GM18907 (cell line): ENCODE measurements at regions not wholly inside any gene's neighbourhood (a gene's known extent, or its start where the extent isn't known, plus 50 kb on each side); places are given as distances from the start of the nearest gene placed in this dataset.
"Not testable (repeated sequence)": the region's sequence is repeated elsewhere in the genome, so short reads cannot be mapped to it uniquely, and the experiment has no call there.

ENCODE experiments used
- ATAC-seq: cut with Tn5 transposase; IDR thresholded peaks from one replicate; pipeline ENCODE4 v1.9.1; 2021; ENCODE audit warnings: mild to moderate bottlenecking, moderate library complexity; ENCODE audit not compliant: unreplicated experiment

DNA sequence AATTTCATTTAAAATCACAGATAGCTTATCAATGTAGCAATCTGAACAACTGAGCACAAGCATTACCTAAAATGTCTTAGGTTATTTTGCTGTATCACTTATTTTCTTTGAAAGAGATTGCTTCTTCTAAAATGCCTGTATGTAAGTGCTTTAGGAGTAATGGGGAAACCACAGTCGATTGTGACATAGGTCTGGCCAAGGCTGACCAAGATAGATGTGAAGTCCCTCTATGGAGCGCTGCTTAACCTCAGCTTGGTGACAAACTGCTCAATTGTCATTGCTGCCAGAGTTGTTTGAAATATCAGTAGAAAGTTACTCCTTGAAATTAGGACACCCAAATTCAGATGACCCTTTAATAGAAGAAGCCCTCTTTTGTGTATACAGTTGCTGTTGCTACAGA lies 401.9 kb upstream of the NDST4 start:
- peak; percentile 27 for ATAC-seq

DNA sequence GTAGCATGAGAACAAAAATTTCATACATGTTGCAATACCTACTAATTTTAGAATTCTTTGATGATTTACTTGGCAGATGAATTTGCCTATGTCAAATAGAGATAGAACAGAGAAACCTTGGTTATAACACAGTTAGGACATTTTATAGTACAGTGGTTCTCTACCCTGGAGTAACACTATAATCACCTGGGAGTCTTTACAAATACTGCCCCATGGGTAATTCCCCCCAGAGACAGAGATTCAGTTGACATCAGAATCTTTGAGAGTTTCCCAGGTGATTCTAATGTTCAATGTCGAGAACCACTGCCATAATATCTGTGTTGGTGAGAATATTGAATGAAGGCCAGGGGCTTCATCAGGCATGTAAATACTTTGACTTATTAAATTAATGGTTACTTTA lies 401.3 kb upstream of the NDST4 start:
- ATAC-seq = no peak

DNA sequence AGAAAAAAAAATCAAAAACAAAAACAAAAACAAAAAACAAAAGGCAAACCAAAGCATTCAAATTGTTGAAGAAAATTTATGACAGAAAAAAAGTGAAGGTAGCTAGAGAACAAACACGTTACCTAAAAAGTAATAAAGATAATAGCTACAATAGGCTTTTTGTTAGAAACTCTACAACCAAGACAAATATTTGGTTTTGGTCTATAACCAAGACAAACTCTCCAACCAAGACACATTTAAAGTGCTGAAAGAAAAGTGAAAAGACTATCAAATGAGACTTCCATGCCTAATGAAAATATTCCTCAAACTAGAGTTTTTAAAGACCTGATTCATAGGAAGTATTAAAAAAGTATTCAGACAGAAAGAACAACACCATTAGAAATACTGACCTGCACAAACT lies 391.9 kb upstream of the NDST4 start:
- ATAC-seq = no peak

DNA sequence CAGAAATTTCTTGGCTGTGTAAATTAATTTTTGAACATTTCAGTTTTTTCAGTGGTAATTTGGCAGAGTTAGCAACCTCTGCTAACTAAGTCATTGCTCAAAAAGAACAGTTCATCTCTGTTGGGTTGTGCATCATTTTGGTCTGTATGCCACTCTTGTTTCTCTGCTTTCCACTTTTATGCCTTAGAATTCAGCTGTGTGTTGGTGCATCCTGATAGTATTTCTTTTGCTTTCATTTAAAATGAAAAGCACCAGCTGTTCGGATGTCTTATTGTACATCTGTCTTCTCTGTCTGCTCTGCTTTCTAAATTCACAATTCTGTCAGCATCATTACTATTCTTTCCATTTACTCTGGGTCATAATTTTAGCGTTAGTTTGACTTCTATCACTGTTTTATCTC lies 388.2 kb upstream of the NDST4 start:
- ATAC-seq = no peak

DNA sequence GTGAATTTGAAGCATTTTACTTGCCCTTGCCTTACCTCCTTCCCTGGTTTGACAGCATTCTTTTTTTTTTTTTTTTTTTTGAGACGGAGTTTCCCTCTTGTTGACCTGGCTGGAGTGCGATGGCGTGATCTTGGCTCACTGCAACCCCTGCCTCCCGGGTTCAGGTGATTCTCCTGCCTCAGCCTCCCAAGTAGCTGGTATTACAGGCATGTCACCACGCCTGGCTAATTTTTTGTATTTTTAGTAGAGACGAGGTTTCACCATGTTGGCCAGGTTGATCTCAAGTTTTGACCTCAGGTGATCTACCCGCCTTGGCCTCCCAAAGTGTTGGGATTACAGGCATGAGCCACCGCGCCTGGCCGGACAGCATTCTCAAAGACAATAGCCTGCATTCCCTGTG lies 380.4 kb upstream of the NDST4 start:
- ATAC-seq = not testable (repeated sequence)

DNA sequence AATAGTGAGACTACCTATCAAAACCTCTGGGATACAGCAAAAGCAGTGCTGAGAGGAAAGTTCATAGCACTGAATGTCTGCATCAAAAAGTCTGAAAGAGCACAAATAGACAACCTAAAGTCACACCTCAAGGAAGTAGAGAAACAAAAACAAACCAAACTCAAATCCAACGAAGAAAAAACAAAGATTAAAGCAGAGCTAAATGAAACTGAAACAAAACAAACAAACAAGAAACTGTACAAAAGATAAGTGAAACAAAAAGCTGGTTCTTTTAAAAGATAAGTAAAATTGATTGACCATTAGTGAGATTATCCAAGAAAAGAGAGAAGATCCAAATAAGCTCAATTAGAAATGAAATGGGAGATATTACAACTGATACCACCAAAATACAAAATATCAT lies 378.3 kb upstream of the NDST4 start:
- no peak for ATAC-seq

DNA sequence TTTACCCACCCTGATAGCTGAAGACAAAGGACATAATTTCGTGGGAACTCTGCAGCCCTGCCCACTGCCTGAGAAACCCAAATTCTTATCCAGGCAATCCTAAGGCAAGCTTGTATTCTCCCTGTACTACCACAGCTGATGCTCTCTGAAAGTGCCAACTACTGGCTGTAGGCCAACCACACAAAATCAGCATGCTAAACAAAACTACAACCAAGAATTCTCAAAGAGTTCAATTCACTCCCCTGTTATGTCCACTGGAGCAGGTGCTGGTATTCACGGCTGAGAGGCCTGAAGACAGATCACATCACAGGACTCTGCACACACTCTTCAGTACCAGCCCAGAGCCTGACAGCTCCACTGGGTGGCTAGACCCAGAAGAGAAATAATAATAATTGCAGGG lies 375.9 kb upstream of the NDST4 start:
- no peak for ATAC-seq

DNA sequence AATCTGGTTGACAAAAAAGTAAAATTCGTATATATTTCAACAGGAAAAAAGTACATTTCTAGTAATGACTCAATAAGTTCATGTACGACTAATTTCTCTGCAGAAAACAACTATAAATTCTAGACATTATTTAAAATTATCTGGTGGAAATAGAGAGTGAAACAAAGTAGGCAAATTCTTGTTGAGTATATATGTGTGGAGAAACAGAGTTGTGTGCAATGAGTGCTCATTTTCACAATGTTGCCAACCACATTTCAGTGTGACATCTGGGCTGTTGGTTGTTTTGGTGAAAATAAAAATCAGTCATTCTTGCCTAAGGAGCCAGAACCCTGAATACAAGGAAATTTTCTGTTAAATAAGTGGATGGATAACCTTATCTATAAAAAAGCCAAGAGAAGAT lies 372.0 kb upstream of the NDST4 start:
- no peak for ATAC-seq

DNA sequence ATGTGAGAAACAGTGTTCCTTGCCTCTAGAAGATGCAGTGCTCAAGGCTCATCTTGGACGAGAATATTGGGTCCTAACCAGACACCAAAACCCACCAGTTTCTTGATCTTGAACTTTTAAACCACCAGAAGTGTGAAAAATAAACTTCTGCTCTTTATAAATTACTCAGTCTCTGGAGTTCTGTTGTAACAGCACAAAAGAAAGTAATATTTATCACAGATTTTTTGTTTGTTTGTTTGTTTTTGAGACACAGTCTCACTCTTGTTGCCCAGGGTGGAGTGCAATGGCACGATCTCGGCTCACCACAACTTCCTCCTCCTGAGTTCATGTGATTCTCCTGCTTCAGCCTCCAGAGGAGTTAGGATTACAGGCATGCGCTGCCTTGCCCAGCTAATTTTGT lies 371.1 kb upstream of the NDST4 start:
- no peak for ATAC-seq

DNA sequence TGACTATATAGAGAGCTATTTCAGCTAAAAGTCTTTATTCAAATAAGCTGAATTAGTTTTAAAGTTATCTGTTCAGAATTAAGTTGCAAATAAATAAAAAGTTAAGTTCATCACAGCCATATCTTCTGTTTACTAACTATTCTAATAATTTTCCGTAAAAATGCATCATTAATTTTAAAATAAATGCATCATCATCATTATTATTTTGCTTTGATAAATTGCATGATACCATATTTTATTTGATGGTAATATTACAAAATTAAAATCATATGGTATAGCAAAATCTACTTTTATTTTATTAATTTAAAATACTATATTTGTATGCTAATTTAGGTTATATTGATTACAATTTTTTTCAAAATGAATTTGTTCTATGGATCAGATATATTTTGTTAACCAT lies 357.3 kb upstream of the NDST4 start:
- ATAC-seq = no peak

DNA sequence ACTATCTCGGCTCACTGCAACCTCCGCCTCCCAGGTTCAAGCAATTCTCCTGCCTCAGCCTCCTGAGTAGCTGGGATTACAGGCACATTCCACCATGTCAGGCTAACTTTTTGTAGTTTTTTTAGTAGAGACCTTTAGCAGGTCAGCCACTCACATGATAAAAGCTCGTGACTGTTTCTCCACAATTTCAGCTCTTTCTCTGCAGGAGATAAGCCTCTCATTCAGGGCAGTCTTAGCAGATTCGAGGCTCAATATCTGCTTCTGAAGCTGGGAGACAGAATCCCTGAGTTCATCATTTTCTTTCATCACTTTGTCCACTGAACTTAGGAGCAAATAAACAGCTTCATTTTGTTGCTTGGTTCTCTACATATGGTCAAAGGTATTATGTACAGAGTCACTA lies 345.9 kb upstream of the NDST4 start:
- not testable (repeated sequence) for ATAC-seq

DNA sequence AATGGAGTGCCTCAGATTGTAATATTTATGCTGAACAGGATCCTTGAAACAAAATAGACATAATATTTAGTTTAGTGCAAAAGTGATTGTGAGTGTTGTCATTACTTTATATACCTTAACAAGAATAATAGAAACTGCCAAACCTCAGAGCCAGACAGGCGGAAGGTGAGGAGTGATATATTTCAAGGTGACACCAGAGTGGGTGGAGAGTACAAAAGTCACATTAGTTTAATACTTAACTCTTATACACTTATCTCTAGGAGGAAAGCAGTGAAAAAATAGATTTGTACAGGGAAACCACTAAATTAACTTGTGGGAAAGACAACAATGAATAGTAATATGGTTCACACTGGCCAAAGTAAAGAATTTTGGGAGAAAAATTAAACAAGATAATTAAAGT lies 342.8 kb upstream of the NDST4 start:
- ATAC-seq = no peak

DNA sequence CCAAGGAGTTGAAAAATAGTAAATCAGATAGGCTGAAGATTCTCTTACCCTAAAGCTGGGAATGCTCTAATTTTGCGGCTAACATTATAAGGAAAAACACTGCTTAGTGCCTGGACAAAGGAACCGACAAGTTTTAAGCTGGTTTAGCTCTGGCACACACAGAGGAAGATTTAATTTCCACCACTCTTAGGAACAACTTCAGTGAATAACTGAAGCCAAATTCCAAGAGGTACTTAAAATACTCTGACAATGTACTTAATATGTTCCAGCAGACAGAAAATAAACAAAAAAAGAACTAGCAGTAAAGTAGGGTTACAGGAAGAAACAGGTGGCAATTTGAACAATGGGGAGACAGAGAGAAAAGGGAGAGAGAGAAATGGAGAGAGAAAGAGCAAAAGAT lies 340.8 kb upstream of the NDST4 start:
- ATAC-seq = no peak

DNA sequence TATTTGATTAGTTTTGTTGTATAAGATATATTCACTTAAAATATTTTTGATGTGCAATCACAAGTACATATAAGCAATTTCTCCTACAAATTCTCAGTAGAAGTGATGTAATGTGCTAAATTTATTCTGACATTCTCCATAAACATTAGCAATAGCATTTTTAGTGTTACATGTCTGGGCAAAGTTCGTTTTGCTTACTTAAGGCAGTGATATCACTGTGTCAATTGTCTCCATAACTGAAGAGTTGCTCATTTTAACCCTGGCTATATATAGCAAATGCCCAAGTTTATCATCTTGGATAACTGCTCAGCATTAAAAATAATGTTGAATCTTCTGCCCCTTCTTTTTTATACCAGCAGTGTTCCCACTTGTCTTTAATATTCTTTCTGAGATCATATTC lies 340.0 kb upstream of the NDST4 start:
- ATAC-seq = no peak

DNA sequence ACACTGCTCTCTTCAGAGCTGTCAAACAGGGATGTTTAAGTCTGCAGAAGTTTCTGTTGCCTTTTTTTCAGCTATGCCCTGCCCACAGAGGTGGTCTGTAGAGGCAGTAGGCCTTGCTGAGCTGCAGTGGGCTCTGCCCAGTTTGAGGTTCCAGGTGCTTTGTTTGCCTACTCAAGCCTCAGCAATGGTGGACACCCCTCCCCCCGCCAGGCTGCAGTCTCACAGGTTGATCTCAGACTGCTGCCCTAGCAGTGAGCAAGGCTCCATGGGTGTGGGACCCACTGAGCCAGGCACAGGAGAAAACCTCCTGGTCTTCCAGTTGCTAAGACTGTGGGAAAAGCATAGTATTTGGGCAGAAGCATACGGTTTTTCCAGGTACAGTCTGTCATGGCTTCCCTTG lies 338.8 kb upstream of the NDST4 start:
- not testable (repeated sequence) for ATAC-seq

DNA sequence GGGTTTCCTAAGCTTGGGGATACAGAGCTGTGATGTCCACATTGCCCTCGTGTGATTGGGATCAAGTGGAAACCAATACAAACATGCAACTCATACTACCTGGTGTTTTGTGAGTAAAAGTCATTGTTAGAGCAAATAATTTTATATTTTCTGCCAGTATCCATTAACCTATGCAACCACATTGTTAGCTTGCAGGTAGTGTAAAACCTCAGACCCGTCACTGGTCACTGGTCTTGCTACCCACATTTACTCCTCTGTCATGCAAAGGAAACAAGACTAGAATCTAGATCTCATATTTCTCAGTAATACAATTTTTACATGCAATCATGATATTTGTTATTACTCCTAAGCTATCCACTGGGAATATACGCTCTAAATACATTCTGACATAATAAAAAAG lies 324.3 kb upstream of the NDST4 start:
- no peak for ATAC-seq

DNA sequence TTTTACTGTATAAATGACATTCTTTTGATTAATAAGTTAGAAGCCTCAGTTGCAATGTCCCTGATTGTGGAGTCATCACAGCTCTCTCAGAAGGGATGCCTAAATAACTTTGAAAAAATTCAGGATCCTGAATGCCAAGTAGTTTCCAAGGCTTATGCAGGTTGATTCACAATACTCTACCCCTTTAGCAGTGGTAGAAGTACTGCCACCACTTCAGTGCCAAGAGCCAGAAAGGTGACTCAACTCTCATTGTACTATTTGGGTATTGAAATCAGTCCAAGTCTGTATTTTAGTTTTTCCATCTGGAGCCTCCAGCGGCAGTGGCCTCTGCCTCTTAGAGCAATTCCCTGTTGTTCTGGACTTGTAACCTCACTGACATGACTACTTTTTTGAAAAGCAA lies 320.1 kb upstream of the NDST4 start:
- no peak for ATAC-seq

DNA sequence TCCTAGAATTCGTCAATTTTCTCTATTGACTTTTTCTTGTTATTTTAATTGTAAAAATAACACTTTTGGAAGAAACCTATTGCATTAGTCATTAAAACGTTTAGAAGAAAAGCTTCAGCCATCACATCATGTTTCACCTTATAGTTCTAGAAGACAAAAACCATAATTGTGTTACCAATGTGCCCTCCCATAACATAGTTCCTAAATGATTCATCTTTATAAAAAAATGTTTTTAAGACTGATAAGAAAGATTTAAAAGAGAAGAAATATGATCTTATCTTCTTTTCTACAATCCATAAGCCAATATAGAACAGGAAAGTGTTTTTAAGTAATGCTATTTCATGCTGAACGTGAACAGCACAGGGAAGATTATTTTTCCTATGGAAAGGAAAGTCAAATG lies 316.6 kb upstream of the NDST4 start:
- no peak for ATAC-seq

DNA sequence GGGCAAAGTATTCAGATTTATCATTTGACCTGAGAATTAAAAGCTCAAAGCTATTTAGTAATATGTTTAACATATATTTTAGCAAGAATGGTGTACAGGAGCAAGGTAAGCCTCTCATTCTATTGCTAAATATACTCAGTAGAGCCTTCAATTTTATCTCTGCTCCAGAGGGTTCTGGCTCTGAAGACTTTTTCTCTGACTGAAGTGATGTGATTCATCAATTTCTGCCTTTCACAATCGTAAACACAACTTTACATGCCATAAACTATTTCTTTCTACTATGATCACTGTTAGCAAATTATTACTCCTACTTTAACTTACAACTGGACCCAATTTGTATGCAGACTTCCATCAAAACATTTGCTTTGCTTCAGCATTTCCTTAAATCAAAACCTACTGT lies 315.0 kb upstream of the NDST4 start:
- no peak for ATAC-seq

DNA sequence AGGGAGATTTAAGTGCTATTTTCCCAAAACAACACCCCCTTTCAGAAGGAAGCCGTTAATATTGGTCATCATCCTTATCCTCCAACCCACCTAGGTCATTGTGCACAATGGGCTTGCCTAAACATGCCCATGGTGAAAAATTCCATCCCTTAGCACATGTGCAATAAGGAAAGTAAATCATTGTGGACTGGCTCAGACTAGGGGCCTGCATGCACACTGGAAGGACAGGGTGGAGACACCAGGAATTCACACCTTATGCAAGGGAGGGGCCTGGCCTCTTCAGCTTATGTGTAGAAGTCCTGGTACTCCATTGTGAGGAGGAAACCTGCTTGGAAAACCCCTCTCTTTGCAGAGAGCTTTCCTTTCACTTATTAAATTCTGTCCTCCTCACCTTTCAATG lies 311.4 kb upstream of the NDST4 start:
- ATAC-seq = no peak

DNA sequence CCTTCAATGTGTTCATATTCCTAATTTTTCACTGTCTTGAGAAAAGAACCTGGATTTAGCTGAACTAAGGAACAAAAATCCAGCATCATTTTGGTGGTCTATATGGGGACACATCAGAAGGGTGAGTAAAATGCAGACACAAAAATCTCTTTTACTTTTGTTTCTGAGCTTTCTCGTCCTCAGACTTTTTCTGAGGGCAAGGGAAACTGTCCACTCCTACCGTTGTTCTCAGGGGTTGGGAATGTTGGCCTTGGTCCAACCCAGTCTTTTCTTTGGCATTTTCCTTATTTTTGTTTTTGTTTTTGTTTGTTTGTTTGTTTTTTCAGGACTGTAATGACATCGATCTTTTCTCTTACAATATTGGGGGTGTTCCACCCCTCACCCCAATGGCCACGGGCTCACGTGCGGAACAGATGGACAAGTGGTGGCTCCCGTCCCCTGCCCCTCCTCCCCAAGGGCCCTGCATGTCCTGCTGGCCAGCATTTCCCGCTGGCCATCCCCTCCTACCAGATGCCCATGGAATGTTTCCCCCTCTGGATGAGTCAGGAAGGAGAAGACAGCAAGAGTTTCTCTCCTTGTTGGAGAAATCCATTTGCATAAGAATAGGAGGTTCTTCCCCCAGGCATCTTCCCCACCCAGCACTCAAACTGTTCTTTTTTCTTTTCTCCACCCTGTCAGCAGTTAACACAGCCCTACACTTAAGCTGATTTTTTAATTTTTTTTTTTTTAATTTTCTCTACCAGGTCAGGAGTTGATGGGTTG lies 305.4 kb upstream of the NDST4 start:
- no peak for ATAC-seq

DNA sequence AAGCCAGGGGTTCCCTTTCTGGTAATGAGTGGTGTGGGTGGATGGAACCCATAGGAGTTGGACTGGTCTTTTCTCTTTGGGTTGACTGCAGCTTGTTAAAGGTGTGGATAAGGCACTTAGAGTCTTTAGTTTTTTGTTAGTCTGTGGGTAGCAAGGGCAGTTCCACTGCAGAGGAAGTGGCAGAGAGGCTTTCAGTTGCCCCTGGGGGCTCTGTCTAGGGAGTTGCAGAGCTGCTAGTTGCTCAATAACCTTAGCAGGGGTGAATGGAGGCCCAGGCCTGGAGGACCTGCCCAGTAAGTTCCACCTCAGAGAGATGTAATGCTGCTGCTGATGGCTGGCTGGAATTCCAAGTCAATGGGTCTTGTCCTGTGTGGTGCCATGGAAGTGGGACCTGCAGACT lies 282.6 kb upstream of the NDST4 start:
- ATAC-seq = no peak

DNA sequence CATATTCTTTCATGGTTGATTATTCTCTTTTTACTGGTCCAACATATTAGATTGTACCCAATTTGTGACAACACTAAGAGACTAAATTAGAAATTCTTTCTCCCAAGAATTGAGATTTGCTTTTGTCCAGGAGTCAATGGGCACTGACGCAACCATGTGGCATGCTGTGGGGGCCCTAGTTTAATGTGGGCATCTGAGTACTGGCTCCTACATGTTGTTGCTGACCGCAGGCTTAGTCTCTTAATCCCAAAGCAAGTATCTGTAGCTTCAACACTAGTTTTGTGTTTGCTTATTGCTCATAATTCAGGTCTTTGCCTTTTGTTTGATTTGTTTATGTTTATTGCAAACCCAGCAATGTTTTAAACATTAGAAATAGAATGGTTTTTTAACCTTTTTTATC lies 263.4 kb upstream of the NDST4 start:
- ATAC-seq = no peak
